Left ventricle myocardium inferior (tissue), 1 donor: ENCODE measurements at regions not wholly inside any gene's neighbourhood (a gene's known extent, or its start where the extent isn't known, plus 50 kb on each side); places are given as distances from the start of the nearest gene placed in this dataset.

ENCODE experiments used
- DNase-seq: peaks from one replicate; pipeline ENCODE4 v3.0.0-alpha.2; 2020
- H3K27ac ChIP-seq: fragments of 200-600 bp; replicated peaks from 2 replicates; pipeline ENCODE4 v1.8.0; 2021
- H3K27me3 ChIP-seq: fragments of 200-600 bp; 2 replicates; pipeline ENCODE4 v1.8.0; 2021; ENCODE audit warnings: low read depth
- H3K36me3 ChIP-seq: fragments of 200-600 bp; 2 replicates; pipeline ENCODE4 v1.8.0; 2021
- H3K4me1 ChIP-seq: fragments of 200-600 bp; 2 replicates; pipeline ENCODE4 v1.8.0; 2021
- H3K4me3 ChIP-seq: fragments of 200-600 bp; 2 replicates; pipeline ENCODE4 v1.8.0; 2021; ENCODE audit warnings: mild to moderate bottlenecking, moderate library complexity
- H3K9me3 ChIP-seq: fragments of 200-600 bp; replicated peaks from 2 replicates; pipeline ENCODE4 v1.8.0; 2021
- intact Hi-C: fragments of 100-400 bp; cut with micrococcal nuclease; formaldehyde crosslinking; loops from one replicate; pipeline ENCODE4 v1.11.0; 2022
- TF ChIP-seq, protein P1 (sequence below): fragments of 200-600 bp; IDR thresholded peaks from 2 replicates; pipeline ENCODE4 v1.8.0; 2021; ENCODE audit warnings: antibody characterized with exemption, mild to moderate bottlenecking, borderline replicate concordance
- donor health status: DM: no; HTN: yes; CAD: no; lungs with severe emphysema.

DNA sequence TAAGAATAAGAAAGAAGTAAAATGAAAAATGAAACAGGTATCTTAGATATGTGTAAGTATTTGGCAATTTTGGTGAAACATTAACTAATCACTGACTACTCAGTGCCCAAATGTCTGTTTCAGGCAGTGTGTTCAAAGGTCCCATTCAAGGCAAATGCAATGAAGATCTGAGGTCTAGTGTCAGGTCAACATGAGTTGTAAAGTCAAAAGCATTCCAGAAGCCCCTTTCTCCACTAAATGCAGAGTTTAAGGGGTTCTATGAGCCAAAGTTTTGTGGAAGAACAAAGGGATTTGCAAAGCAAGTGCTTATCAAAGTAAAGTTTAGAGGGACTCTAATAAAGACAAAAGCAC lies 71.0 kb upstream of the GPBP1 start:
- no peak for DNase-seq
- Histone ChIP-seq H3K9me3 (peaks cover 21% of the 10 kb centered on the region), H3K4me1 (no peaks in the 10 kb centered on the region), H3K4me3 (no peak overlapping the region), H3K27ac (no peak overlapping the region), H3K36me3 (no peaks in the 10 kb centered on the region), H3K27me3 (no peaks in the 10 kb centered on the region)
- intact Hi-C loops = no loop called here
- TF ChIP-seq, protein P1, sequence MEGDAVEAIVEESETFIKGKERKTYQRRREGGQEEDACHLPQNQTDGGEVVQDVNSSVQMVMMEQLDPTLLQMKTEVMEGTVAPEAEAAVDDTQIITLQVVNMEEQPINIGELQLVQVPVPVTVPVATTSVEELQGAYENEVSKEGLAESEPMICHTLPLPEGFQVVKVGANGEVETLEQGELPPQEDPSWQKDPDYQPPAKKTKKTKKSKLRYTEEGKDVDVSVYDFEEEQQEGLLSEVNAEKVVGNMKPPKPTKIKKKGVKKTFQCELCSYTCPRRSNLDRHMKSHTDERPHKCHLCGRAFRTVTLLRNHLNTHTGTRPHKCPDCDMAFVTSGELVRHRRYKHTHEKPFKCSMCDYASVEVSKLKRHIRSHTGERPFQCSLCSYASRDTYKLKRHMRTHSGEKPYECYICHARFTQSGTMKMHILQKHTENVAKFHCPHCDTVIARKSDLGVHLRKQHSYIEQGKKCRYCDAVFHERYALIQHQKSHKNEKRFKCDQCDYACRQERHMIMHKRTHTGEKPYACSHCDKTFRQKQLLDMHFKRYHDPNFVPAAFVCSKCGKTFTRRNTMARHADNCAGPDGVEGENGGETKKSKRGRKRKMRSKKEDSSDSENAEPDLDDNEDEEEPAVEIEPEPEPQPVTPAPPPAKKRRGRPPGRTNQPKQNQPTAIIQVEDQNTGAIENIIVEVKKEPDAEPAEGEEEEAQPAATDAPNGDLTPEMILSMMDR = no peak

DNA sequence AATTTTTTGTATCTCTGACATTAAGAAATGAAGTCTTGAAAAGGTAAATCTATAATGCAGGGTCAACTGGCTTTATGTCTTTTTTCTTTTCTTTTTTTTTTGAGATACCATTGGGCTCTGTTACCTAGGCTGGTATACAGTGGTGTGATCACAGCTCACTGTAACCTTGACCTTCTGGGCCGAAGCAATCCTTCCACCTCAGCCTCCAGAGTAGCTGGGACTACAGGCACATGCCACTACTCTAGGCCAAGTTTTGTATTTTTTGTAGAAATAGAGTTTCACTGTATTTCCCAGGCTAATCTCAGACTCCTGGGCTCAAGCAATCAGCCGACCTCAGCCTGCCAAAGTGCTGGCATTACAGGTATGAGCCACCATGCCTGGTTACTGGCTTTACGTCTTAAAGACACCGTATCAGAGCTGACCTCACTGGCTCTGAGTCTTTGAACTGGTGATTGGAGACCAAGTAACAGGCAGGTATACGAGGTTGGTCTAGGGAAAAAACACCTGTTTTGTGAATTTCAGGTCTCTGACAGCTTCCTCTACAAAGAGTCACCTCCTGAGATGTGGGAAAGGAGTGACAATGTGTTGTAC lies 70.4 kb upstream of the GPBP1 start:
- DNase-seq = no peak
- Histone ChIP-seq H3K4me1 (no peaks in the 10 kb centered on the region), H3K27me3 (no peaks in the 10 kb centered on the region), H3K9me3 (peaks cover 15% of the 10 kb centered on the region), H3K4me3 (no peak overlapping the region), H3K27ac (no peak overlapping the region), H3K36me3 (no peaks in the 10 kb centered on the region)
- intact Hi-C loops = no loop called here
- TF ChIP-seq, protein P1 = no peak

DNA sequence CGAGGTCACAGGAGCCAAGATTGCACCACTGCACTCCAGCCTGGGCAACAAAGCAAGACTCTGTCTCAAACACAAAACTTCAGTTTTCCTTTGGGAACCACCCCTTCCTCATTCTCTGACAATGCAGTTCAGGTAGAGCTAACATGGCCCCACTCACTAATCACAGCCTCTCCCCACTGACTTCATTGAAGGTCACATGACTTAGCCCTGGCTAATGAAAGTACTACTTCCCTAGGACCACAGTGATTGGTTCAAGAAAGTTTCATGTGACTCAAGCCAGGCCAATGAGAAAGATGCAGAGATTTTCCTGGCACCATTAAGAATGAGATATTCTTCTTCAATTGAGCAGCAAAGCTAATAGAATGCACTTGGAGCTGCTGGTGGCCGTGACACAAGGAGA lies 67.2 kb upstream of the GPBP1 start:
- H3K27ac ChIP-seq = no peak overlapping the region
- intact Hi-C loops = no loop called here
- no peaks in the 10 kb centered on the region for H3K36me3 ChIP-seq
- DNase-seq = no peak
- H3K27me3 ChIP-seq = no peaks in the 10 kb centered on the region
- TF ChIP-seq, protein P1 = no peak
- no peaks in the 10 kb centered on the region for H3K9me3 ChIP-seq
- H3K4me1 ChIP-seq = no peaks in the 10 kb centered on the region
- H3K4me3 ChIP-seq = no peak overlapping the region

GRCh38 chr5:57111993-57112392 lies 61.9 kb upstream of the GPBP1 start:
- TF ChIP-seq, protein P1 = no peak
- intact Hi-C loops = no loop called here
- Histone ChIP-seq H3K27me3 (no peaks in the 10 kb centered on the region), H3K4me3 (no peak overlapping the region), H3K9me3 (no peaks in the 10 kb centered on the region), H3K27ac (no peak overlapping the region), H3K36me3 (no peaks in the 10 kb centered on the region), H3K4me1 (no peaks in the 10 kb centered on the region)
- no peak for DNase-seq

- intact Hi-C loops = no loop called here
- no peaks in the 10 kb centered on the region for H3K27me3 ChIP-seq
- TF ChIP-seq, protein P1 = no peak
Observed at GRCh38 chr5:57113481-57113880, 60.4 kb upstream of the GPBP1 start.

DNA sequence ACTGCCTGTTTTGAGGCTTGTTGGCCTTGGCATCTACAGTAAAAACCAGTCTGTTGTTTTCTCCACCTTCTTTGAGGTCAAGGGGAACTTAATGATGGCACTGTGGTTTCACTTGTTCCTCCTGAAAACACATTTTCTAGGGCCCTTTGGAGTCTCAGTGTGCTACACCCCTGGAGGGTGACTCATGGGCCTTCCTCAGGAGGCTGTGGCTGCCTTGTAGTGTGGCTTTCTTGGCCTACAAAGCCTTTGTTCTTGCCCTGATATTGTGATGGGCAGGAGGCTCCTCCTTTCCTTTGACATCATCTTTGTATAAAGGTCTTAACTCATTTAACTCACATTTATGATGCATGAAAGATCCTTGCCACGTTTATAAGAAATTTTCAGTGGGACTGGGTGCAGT lies 56.3 kb upstream of the GPBP1 start:
- H3K27ac ChIP-seq = no peak overlapping the region
- TF ChIP-seq, protein P1 = no peak
- no peaks in the 10 kb centered on the region for H3K4me1 ChIP-seq
- no peaks in the 10 kb centered on the region for H3K36me3 ChIP-seq
- peaks cover 1% of the 10 kb centered on the region for H3K9me3 ChIP-seq
- intact Hi-C loops = no loop called here
- DNase-seq = no peak
- H3K27me3 ChIP-seq = no peaks in the 10 kb centered on the region
- no peak overlapping the region for H3K4me3 ChIP-seq

More at GRCh38 chr5:57113481-57113880, 60.4 kb upstream of the GPBP1 start:
- no peak overlapping the region for H3K4me3 ChIP-seq
- H3K9me3 ChIP-seq = no peaks in the 10 kb centered on the region
- no peak for DNase-seq
- H3K4me1 ChIP-seq = no peaks in the 10 kb centered on the region
- H3K36me3 ChIP-seq = no peaks in the 10 kb centered on the region
- H3K27ac ChIP-seq = no peak overlapping the region
